ENCODE measurements at regions not wholly inside any gene's neighbourhood (a gene's known extent, or its start where the extent isn't known, plus 50 kb on each side); places are given as distances from the start of the nearest gene placed in this dataset.
"Not testable (repeated sequence)": the region's sequence is repeated elsewhere in the genome, so short reads cannot be mapped to it uniquely, and the experiment has no call there.

GRCh38 chr13:106081221-106081620 lies 454.2 kb downstream of the EFNB2 start:
- TF ChIP-seq, protein P1, sequence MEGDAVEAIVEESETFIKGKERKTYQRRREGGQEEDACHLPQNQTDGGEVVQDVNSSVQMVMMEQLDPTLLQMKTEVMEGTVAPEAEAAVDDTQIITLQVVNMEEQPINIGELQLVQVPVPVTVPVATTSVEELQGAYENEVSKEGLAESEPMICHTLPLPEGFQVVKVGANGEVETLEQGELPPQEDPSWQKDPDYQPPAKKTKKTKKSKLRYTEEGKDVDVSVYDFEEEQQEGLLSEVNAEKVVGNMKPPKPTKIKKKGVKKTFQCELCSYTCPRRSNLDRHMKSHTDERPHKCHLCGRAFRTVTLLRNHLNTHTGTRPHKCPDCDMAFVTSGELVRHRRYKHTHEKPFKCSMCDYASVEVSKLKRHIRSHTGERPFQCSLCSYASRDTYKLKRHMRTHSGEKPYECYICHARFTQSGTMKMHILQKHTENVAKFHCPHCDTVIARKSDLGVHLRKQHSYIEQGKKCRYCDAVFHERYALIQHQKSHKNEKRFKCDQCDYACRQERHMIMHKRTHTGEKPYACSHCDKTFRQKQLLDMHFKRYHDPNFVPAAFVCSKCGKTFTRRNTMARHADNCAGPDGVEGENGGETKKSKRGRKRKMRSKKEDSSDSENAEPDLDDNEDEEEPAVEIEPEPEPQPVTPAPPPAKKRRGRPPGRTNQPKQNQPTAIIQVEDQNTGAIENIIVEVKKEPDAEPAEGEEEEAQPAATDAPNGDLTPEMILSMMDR (IDR thresholded peaks at IDR 0.05), result not testable (repeated sequence)
- not testable (repeated sequence) for TF ChIP-seq POLR2A (IDR thresholded peaks at IDR 0.05)

All from right lobe of liver (tissue), 4 donors.